GM18873 (cell line): ENCODE measurements at regions not wholly inside any gene's neighbourhood (a gene's known extent, or its start where the extent isn't known, plus 50 kb on each side); places are given as distances from the start of the nearest gene placed in this dataset.
"Not testable (repeated sequence)": the region's sequence is repeated elsewhere in the genome, so short reads cannot be mapped to it uniquely, and the experiment has no call there.

Source experiments
- ATAC-seq: cut with Tn5 transposase; IDR thresholded peaks from one replicate; pipeline ENCODE4 v1.9.1; 2021; ENCODE audit warnings: mild to moderate bottlenecking, moderate library complexity, moderate number of reproducible peaks; ENCODE audit not compliant: unreplicated experiment, low FRiP score

DNA sequence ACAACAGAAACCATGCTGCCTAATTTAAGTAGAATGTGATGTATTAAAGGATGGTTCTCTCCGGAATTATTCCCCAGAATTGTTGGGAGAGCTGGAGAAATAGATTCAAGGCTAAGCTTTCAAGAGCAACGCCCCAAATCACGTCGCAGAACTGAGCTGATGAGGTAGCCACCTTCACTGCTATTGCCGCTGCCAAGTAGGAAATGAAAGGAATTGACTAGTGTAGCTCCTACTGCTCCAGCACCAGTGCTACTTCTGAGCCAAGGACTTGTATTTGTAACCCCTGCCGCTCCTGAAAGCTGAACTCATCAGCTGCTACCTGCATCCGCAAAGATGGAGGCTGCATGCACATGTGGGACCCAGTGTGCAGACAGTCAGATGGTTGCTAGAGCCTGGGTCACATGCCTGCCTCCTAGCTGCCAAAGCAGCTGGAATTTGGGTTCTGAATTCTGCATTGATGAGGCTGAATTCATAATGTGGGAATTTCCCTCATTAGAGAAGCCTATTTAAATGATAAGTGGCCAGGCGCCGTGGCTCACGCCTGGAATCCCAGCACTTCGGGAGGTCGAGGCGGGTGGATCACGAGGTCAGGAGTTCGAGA is 173.9 kb downstream of the PDGFRA start:
- ATAC-seq, result no peak

- no peak for ATAC-seq
These were observed 174.8 kb downstream of the PDGFRA start for GRCh38 chr4:54403700-54404453.

DNA sequence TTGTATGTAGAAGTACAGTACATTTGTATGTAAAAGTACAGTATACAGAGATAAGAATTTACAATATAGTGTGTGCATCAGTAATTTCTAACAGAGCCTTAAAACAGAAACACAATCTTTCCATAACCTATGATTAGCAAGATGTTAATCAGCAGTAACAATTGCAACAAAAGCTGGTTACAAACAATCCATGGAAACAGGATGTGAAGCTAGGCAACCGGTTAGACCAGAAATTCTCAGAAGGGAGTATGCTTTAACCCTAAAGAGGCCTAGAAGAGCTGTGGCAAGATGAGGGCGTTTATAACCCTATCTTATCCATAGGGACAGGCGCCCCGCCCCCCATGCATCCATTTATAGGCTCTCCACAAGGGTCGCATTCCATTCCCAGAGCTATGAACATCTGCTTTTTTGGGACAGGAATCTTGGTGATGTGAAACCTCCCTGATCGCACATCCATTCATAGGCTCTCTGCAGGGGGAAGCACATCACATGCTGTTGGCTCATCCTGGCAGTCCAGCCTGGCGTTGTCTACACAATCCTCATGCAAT is 180.3 kb downstream of the PDGFRA start:
- ATAC-seq, result not testable (repeated sequence)

GRCh38 chr4:54414545-54414944 is 185.5 kb downstream of the PDGFRA start:
- no peak for ATAC-seq

DNA sequence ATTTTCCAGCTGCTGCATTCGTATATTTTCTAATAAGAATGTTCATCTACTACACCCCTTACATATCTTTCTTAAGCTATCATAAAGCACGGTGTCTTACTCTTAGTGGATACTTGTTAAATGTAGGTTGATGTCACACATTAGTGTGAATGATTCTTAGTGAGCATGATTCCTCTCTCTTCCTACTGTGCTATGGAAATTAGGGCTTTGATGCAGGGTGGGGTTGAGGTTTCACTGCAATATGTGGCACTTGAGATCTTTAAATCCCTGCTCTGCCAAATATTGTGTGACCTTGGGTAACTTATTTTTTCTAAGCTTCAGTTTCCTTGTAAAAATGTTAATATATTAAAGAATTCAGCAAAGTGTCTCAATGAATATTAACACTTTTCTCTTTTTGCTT is 188.4 kb downstream of the PDGFRA start:
- no peak for ATAC-seq

GRCh38 chr4:54418468-54418867 is 189.4 kb downstream of the PDGFRA start:
- ATAC-seq, result no peak

- ATAC-seq, result no peak
These were observed 194.0 kb downstream of the PDGFRA start for GRCh38 chr4:54423066-54423465.

DNA sequence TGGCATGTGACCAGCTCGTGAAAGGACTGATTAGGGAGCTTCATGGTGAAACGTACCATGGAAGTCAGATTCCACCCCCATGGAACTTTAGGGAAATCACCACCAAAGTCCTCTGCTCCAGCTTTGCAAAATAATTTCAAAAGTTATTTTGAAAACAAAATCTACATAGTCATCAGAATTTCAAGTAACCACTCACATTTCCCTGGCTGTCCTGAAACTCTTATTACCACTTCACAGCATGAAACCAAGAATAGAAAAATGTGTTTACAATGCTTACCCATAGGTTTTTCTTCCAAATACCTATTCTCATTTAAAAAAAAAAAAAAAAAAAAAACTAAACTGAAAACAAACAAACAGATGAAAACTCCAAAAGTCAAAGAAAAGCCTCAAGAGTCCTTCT is 198.7 kb downstream of the PDGFRA start:
- no peak for ATAC-seq

GRCh38 chr4:54428940-54429339 is 199.8 kb downstream of the PDGFRA start:
- ATAC-seq, result no peak

DNA sequence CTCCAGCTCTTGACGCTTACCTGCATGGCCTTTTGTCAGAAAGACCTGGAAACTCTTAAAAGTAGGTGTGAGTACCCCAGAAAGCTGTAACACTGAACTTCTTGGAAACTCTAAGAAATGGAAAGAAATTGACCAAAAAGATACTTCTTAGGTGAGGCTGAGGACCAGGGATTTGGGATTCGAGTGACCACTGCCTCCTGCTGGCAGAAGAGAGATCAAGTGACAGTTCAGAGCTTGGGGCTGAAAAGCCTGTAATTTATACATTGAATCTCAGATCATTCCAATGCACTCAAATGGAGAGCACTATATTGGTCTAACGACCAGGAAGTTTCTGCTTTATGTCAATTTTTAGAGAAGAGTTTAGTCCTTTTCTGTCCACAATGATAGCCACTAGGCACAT is 204.6 kb downstream of the PDGFRA start:
- no peak for ATAC-seq

DNA sequence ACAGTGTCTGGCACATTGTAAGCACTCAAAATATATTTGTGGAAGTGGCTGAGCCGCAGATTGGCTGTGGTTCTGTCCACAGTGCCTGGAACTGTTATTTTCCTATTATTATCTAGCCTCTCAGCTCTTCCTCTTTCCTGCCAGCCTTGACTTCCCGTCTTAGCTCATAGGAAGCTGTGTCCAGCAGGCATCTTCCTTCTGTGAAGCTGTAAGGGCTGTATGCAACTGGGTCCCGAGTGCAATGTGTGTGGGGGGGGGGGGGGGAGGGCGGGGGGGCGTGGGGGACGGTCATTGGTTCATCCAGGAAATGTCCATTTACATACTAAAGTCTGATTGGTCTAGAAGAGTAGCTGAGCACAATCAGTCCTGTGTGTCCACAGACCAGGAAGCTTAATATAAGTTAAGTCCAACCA is 210.7 kb downstream of the PDGFRA start:
- ATAC-seq, result no peak

DNA sequence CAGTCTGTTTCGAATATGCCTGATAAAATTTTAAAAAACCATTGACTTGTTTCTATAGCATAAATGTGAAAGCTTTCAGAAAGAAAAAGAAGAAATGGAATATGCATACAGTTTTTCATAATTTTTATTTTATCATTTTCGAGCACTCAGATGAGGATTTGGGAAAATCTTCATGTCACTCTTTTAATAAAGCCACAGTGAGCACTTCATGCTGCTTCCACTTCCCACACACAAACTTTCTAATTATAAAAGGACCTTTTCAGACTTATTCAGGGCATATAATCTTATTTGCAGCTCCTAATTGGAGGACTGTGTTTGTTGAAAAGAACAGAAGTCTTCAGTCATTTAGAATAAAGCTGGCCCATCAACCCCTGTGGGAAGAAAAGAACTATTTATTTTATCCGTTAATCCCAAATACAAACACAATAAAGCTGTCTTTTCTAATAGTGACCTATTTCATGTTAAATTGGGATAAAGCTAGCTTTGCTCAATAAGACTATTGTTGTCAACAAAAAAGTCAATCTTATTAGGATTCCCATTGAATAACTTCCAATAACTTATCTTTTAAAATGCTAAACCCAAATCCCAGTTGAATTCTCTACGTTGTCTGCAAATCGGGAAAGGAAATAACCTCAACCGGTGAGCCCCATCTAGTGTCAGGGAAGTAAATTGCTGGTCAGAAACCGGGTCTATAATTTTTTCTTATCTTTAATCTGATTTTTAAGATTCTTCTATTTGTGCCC is 211.5 kb downstream of the PDGFRA start:
- ATAC-seq, result no peak

- ATAC-seq, result no peak
These were observed 211.9 kb upstream of the KIT start for GRCh38 chr4:54445866-54446265.

DNA sequence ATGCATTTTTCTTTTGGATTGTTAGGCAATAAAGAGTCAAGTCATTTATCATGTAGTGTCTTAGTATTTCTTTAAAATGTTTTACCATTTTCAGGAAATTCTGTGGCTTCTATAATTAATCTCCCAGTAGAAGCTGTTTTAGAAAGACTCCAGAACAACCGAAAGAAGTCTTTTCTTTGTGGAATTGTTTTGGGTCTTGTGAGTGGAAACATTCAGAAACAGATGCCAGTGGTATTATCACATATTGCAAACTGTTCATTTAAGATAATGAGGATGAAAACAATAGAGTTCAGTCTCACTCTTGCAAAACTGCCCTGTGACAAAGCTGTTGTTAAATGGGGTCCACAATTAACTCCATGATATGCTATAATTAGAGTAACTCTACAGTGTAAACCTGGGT is 211.2 kb upstream of the KIT start:
- no peak for ATAC-seq

DNA sequence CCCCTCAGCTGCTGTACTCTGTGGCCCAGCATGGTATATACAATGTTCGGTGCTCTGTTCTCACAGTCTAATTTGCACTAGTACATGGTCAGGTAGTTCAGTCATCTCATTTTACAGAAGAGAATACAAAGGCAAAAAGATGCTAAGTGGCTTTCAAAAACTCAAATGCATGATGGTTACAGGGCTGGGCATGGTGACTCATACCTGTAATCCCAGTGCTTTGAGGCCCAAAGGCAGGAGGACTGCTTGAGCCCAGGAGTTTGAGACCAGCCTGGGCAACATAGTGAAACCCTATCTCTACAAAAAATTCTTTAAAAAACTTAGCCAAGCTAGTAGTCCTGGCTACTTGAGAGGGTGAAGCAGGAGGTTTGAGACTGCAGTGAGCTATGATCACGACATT is 210.5 kb upstream of the KIT start:
- ATAC-seq, result no peak

GRCh38 chr4:54449999-54450398 is 207.8 kb upstream of the KIT start:
- ATAC-seq, result no peak

DNA sequence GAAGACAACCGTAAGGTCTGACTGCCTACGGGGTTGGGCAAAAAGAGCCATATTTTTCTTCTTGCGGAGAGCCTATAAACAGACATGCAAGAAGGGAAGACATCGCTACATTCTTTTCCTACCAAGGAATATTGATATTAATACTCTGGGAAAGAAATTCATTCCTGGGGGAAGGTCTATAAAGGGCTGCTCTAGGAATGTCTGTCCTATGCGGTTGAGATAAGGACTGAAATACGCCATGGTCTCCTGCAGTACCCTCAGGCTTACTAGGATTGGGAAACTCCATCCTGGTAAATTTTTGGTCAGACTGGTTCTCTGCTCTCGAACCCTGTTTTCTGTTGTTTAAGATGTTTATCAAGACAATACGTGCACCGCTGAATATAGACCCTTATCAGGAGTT is 190.8 kb upstream of the KIT start:
- ATAC-seq, result not testable (repeated sequence)

- ATAC-seq, result no peak
These were observed 184.6 kb upstream of the KIT start for GRCh38 chr4:54473077-54473545.

DNA sequence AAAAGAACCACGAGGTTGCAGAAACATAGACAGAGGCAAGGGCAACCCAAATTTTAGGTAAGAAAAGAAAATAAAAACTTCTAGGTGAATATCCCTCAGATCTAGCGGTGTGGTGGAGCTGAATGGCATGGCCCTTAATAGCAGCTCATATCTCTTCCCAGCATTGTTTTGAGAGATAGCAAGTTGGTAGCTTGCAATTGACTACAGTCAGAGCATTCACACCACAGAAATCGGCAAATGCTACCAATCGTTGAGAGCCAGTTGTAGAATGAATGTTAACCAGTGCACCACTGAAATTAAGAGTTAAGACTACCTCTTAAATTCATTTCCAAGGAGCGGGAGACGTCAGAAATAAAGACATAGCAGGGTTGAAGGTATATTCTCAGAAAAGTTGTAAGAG is 184.0 kb upstream of the KIT start:
- no peak for ATAC-seq

- ATAC-seq, result no peak
These were observed 182.2 kb upstream of the KIT start for GRCh38 chr4:54475546-54475945.

GRCh38 chr4:54482529-54483200 is 175.1 kb upstream of the KIT start:
- ATAC-seq, result no peak
